GM18505 (cell line): ENCODE measurements at regions not wholly inside any gene's neighbourhood (a gene's known extent, or its start where the extent isn't known, plus 50 kb on each side); places are given as distances from the start of the nearest gene placed in this dataset.

Experiments
- ATAC-seq: cut with Tn5 transposase; IDR thresholded peaks from one replicate; pipeline ENCODE4 v1.9.1; 2021; ENCODE audit not compliant: unreplicated experiment
- POLR2A ChIP-seq: IDR thresholded peaks from 4 replicates; pipeline ENCODE4 v1.6.1; 2011; ENCODE audit warnings: borderline replicate concordance; ENCODE audit not compliant: insufficient read depth, insufficient read length; ENCODE audit errors: extremely low read depth

DNA sequence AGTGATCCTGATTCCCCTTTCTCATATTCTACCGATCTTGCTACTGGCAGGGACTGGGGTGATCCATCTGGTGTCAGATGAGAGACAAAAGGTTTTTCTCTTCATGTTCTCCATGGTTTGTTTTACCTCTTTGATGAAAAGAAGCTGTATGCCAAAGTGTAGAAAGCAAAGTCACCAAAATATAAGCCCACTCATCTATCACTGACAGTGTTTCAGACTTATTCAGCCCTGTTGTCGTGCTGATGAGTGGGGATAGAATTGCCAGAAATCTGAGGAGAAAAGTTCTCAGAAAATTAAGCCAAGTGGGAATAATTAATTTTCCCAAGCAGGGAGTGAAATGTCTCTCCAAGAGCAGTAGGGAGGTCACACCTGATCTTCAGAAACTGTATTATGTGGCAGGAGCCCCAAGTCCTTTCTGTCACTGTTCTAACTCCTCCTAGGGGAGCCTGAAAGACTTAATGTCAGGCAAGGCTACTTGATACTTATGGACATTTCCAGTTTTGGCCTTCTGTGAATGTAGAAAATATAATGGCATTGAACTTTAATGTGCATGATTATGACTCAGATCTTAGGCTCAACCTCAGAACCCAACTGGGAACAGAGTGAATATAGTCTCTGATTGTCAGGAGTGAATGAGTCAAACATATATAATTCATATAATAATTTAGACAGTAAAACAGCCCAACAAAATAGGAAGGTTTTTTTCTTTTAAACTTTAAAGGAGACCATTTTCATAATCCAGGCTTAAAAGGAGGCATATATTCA, 298.1 kb downstream of the ANKRD50 start:
- TF ChIP-seq POLR2A: no peak
- ATAC-seq: no peak

DNA sequence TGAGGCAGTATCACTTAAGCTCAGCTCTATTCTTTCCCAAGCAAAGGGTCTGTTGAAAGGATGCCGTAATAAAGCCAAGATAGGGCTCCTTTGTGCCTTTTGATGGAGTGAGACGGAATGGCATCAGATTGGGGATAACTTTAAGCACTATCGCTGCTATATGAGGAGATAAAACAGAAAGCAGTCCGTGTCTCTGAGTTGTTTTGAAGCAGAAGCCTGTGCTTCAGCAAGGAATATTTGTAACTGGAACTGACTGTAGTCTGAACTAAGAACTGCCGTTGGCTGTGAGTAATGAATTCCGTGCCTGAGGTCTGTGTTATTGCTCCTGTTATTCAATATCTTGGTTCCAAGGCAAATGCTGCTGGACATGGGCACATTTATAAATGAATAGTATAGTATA, 297.4 kb downstream of the ANKRD50 start:
- no peak for ATAC-seq
- TF ChIP-seq POLR2A: no peak

DNA sequence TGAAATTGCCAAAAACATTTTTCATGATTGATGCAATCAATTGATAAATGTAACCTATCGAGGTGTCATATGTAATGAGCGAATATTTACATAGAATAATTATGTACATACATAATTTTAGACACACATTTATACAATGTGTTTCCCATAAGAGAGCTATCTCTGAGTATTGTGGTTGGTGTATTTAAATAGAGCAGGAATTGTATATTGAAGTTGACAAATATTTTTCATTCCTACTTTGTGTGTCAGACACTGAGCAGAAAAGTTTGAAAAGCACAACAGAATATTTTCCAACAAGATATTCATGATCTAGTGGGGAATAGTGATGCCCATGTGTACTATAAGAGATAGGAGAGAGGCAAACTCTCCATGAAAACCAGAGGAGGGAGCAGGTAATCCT, 295.2 kb downstream of the ANKRD50 start:
- no peak for ATAC-seq
- no peak for TF ChIP-seq POLR2A

DNA sequence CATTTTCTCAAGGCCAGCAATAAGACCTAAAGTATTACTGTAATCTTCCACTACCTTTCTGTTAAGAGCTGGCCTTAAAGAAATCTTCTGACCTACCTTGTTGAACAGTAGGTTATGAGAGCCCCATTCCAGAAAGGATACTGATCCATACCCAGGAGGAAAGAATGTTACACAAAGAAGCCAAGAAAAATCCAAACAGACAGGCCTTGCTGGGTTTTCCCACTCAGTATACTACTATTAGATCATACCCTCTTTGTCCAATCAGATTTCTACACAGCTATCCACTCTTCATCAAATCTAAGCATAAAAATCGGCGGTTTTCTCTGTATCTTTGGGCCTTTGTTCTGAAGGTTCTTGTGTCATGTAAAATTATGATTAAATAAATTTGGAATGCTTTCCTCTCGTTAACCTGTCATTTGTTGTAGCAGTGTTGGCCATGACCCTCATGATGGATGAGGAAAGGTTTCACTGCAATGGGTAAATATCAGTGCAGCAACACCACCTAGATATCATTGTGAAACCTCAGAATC, 292.3 kb downstream of the ANKRD50 start:
- no peak for TF ChIP-seq POLR2A
- no peak for ATAC-seq

DNA sequence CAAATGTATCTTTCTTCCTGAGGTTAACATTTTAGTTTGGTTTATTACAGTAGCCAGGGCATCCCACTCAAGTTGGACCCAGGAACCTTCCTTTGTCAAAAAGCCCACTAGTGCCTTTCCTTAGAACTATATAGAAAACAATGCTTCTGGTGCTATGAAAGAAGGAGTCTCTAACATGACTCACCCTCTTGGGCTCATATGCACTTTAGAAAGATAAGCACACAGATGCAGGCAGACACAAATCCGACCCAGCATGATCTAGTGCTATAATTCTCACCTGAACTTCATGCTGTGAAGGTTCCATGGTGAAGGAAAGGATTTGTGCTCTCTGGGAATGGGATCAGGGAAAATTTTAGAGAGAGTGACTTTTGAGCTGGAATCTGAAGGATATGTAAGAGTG, 289.4 kb downstream of the ANKRD50 start:
- ATAC-seq: no peak
- no peak for TF ChIP-seq POLR2A

DNA sequence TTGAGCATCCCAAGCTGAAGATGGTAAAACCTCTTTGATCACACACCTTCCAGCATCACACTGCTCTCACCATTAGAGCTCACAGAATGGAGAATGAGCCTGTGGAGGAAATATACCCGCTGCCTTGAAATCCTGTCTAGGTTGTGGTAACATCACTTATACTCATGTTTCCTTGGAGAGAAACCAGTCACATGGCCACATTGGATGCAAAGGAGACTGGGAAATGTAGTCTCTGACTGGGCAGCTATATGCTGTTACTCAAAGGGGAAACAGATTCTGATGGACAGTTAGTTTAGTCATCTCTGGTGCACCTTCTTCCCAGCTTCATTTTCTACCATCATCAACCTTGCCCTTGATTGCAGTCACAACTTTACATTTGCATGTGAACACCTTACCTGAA, 286.3 kb downstream of the ANKRD50 start:
- TF ChIP-seq POLR2A: no peak
- no peak for ATAC-seq

DNA sequence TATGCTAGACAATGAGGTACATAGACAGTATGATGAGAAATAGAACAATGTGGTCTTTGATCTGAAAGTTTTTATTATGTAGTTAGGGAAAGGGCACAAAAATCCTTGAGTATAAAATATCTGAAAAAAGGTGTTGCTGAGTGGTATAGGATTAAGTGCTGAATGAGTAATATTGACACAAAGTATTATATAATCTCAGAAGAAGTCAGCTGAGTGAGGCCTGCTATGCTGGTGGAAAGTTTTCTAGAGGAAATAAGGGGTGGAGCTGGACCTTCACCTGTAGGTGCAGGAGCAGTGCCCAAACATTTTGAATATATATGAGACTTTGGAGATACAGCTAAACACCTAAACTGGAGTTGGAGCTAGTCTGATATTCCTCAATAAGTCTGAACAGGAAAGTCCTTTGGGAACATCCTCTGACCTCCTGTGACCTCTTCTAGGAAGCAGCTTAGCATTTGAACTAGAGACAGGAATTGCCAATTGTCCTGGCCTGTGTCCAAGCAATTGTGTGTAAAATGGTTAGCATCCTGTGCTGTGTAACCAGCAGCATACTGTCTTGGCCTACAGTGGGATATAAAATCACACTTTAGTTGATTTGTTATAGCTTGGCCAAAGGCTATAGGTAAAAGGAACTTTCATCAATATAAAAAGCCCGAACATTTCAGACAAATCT, 285.3 kb downstream of the ANKRD50 start:
- no peak for TF ChIP-seq POLR2A
- ATAC-seq: no peak

DNA sequence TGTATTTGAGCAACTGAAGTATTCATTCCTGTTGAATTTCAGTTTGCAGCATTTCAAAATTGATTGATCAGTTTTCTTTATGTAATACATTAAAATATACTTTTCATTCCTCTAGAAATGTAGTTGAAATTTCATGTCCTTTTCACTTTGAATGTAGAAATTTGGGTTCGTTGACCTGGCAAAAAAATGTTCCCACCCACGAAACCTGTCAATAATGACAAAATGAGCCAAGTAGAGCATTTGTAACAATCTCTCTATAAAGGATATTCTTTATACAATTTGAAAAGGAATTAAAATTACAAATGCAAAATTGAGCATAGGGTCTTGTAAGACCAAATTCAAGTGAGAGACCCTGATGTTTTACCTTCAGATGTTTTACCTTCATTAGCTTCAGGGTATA, 283.9 kb downstream of the ANKRD50 start:
- no peak for ATAC-seq
- TF ChIP-seq POLR2A: no peak

DNA sequence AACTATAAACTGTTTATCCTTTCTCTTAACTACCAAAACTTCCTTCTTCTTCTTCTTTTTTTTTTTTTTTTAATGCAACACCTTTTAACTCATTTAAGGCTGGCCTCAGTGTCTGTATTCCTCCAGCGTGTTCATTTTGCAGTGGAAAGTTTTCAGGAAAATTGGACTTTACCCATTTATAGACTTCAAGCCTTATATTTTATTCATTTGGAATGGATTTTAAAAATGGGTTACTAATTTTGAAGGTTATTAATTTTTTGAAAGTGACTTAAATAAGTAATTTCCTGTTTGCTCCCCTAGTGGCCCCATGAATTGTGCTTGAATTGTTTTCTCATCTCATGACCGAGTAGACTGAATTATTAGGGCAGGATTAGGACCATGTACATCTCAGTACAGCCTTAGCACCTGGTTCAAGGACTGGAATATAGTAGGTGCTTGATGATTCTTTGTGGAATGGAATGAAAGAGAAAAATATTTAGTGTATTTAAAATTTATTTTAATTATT, 282.7 kb downstream of the ANKRD50 start:
- ATAC-seq: no peak
- no peak for TF ChIP-seq POLR2A

DNA sequence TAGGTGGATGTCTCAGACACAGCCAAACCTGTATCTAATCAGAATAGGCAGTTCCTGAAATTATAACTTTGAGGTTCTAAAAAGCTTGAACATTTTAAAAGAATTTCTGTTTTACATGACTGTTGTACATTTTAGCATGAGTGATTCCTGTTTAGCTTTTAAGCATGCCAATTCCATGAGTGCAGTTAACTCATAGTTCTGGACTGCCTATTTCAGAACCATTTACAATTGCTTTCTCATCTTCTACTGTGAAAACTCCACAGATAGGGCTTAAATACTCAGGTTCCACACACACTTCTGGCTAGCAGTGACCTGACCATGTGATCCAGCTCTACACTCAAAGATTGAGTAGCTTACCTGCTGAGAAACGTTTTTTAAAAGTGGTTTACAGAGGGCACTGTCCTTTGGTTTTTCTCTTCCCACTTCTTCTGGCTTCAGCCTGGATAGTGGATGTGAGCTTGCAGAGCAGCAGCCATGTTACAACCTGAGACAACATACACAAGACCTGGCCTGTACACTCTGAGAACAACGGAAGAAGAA, 280.8 kb downstream of the ANKRD50 start:
- no peak for ATAC-seq
- no peak for TF ChIP-seq POLR2A

DNA sequence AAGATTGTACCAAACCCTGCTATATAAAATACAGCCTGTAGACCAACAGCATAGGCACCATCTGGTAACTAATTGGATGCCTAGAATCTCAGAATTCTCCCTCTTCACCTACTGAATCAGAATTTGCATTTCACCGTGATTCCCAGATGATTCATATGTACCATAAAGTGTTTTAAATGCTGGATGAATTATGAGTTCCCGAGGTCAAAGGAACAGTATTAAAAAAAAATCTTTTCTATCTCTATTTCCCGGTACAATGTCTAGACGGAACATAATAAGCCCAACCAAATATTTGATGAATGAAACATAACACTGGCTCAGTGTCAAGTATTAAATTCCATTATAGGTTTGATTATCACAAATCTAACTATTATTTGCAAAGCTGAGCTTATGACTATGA, 280.0 kb downstream of the ANKRD50 start:
- ATAC-seq: no peak
- TF ChIP-seq POLR2A: no peak

DNA sequence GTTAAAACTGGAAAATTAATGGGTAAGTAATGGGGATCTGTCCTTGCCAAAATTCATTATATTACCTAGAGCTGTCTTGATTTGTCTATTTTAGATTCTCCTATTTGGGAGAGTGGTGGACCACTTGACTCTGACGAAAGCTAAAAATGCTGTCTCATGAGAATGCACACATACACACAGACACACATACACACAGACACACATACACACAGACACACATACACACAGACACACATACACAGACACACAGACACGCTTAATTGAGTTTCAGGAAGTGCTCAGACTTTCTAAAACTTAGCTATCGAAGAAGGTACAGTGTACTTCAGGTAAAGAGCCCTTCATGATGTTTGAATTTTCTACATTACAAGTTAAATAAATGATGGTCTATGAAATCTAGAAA, 279.5 kb downstream of the ANKRD50 start:
- no peak for TF ChIP-seq POLR2A
- no peak for ATAC-seq

DNA sequence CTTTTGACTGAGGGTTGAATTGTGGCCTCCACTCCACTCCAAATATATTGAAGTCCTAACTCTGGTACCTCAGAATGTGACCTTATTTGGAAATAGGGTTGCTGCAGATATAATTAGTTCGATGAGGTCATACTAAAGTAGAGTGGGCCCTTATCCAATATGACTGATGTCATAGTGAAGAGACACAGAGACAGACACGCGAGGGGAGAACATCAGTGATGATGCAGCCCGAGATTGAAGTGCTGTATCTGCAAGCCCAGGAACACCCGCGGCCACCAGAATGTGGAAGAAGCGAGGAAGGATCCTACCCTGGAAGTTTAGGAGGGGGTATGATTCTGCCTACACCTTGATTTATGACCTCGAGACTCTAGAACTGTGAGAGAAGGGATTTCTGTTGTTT, 279.0 kb downstream of the ANKRD50 start:
- TF ChIP-seq POLR2A: no peak
- ATAC-seq: no peak
